ENCODE measurements at regions not wholly inside any gene's neighbourhood (a gene's known extent, or its start where the extent isn't known, plus 50 kb on each side); places are given as distances from the start of the nearest gene placed in this dataset.

- DNase-seq (ENCODE audit: low read depth in 2 of 2) = peak in 1 of 2 donors; percentile 65
- H3K4me3 ChIP-seq (replicated peaks in 1 of 2; ENCODE audit: low read depth in 2 of 2, low read length in 2 of 2) = no peak overlapping the region
- no peak for TF ChIP-seq CTCF (IDR thresholded peaks at IDR 0.05; ENCODE audit: low read depth, low read length)
Observed at GRCh38 chr2:144131042-144131441, 388.9 kb downstream of the ZEB2 start.

- DNase-seq (ENCODE audit: low read depth in 2 of 2) = no peak
- no peak for TF ChIP-seq CTCF (IDR thresholded peaks at IDR 0.05; ENCODE audit: low read depth, low read length)
- H3K4me3 ChIP-seq (replicated peaks in 1 of 2; ENCODE audit: low read depth in 2 of 2, low read length in 2 of 2) = no peak overlapping the region
Observed at GRCh38 chr2:144130551-144130950, 389.4 kb downstream of the ZEB2 start.

GRCh38 chr2:144128130-144128746 lies 391.7 kb downstream of the ZEB2 start:
- H3K4me3 ChIP-seq (replicated peaks in 1 of 2; ENCODE audit: low read depth in 2 of 2, low read length in 2 of 2) = no peak overlapping the region
- no peak for TF ChIP-seq CTCF (IDR thresholded peaks at IDR 0.05; ENCODE audit: low read depth, low read length)
- no peak for DNase-seq (ENCODE audit: low read depth in 2 of 2)

- no peak for TF ChIP-seq CTCF (IDR thresholded peaks at IDR 0.05; ENCODE audit: low read depth, low read length)
- DNase-seq (ENCODE audit: low read depth in 2 of 2) = no peak
- no peak overlapping the region for H3K4me3 ChIP-seq (replicated peaks in 1 of 2; ENCODE audit: low read depth in 2 of 2, low read length in 2 of 2)
Observed at GRCh38 chr2:144127693-144128092, 392.2 kb downstream of the ZEB2 start.

- no peak for DNase-seq (ENCODE audit: low read depth in 2 of 2)
- TF ChIP-seq CTCF (IDR thresholded peaks at IDR 0.05; ENCODE audit: low read depth, low read length) = no peak
- H3K4me3 ChIP-seq (replicated peaks in 1 of 2; ENCODE audit: low read depth in 2 of 2, low read length in 2 of 2) = no peak overlapping the region
Observed at GRCh38 chr2:144126302-144126701, 393.6 kb downstream of the ZEB2 start.

GRCh38 chr2:144125751-144126150 lies 394.2 kb downstream of the ZEB2 start:
- TF ChIP-seq CTCF (IDR thresholded peaks at IDR 0.05; ENCODE audit: low read depth, low read length) = no peak
- no peak for DNase-seq (ENCODE audit: low read depth in 2 of 2)

GRCh38 chr2:144124882-144125281 lies 395.0 kb downstream of the ZEB2 start:
- no peak for DNase-seq (ENCODE audit: low read depth in 2 of 2)
- H3K4me3 ChIP-seq (replicated peaks in 1 of 2; ENCODE audit: low read depth in 2 of 2, low read length in 2 of 2) = no peak overlapping the region
- no peak for TF ChIP-seq CTCF (IDR thresholded peaks at IDR 0.05; ENCODE audit: low read depth, low read length)

More at GRCh38 chr2:144125751-144126150, 394.2 kb downstream of the ZEB2 start:
- no peak overlapping the region for H3K4me3 ChIP-seq (replicated peaks in 1 of 2; ENCODE audit: low read depth in 2 of 2, low read length in 2 of 2)
